ENCODE measurements at regions not wholly inside any gene's neighbourhood (a gene's known extent, or its start where the extent isn't known, plus 50 kb on each side); places are given as distances from the start of the nearest gene placed in this dataset.

DNA sequence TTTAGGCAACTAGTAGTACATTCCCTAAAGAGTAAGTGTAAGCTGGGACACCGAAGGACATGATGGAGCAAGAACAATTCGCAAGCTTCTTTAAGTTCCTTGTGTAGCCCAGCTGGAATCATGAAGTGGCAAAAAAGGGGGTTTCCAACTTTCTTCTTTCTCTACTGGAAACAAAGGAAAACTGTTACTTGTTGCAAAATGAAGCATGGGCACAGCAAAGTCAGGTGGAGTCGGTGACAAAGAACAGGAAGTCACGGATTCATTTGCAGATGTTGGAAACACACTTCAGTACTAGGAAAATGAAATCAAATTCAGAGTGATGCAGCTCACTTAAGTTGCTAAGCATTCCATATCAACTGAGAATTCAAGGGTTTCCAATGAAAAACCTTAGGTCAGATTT lies 706.9 kb upstream of the STXBP6 start:
- no peak for DNase-seq (ENCODE audit: low spot score)

DNA sequence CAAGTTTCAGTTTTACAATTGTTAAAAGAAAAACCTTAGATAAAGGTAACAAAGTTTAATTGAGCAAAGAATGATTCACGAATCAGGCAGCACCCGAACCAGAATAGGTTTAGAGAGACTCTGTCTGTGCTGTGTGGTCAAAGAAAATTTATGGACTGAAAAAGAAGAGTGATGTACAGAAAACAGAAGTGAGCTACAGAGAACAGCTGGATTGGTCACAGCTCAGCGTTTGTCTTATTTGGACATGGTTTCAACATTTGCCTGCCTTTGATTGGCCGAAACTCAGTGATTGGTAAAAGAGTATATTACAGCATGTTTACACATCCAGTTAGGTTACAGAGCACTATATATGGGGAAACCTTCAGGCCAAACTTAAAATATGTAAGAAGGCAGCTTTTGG lies 703.2 kb upstream of the STXBP6 start:
- DNase-seq (ENCODE audit: low spot score) = no peak

DNA sequence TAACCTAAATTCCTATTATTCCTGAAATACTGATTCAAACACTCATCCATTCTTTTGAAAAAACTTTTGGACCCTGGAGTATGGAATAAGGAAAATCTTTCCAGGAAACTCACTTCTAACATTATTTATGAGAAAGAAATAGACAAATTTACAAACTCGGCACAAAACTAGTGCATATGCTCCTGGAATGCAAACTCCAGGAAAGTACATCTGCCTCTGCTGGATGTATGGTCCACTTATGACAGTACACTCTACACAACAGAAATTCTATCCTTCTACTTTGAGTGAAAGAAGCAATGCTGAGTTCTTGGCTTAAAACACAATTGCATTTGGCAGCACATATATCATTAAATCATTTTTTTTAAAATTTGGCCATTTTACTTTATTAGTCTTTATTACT lies 700.5 kb upstream of the STXBP6 start:
- no peak for DNase-seq (ENCODE audit: low spot score)

All from D341Med (cell line).